ENCODE measurements at regions not wholly inside any gene's neighbourhood (a gene's known extent, or its start where the extent isn't known, plus 50 kb on each side); places are given as distances from the start of the nearest gene placed in this dataset.

GRCh38 chr16:50950955-50951354, 200.1 kb downstream of the SALL1 start:
- TF ChIP-seq, protein P1, sequence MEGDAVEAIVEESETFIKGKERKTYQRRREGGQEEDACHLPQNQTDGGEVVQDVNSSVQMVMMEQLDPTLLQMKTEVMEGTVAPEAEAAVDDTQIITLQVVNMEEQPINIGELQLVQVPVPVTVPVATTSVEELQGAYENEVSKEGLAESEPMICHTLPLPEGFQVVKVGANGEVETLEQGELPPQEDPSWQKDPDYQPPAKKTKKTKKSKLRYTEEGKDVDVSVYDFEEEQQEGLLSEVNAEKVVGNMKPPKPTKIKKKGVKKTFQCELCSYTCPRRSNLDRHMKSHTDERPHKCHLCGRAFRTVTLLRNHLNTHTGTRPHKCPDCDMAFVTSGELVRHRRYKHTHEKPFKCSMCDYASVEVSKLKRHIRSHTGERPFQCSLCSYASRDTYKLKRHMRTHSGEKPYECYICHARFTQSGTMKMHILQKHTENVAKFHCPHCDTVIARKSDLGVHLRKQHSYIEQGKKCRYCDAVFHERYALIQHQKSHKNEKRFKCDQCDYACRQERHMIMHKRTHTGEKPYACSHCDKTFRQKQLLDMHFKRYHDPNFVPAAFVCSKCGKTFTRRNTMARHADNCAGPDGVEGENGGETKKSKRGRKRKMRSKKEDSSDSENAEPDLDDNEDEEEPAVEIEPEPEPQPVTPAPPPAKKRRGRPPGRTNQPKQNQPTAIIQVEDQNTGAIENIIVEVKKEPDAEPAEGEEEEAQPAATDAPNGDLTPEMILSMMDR (IDR thresholded peaks at IDR 0.05), result no peak
- TF ChIP-seq EP300 (IDR thresholded peaks at IDR 0.05; ENCODE audit: low read depth), result no peak
- TF ChIP-seq POLR2A (IDR thresholded peaks at IDR 0.05), result no peak
